ENCODE measurements at regions not wholly inside any gene's neighbourhood (a gene's known extent, or its start where the extent isn't known, plus 50 kb on each side); places are given as distances from the start of the nearest gene placed in this dataset.

- WGBS (ENCODE audit: low lambda C conversion rate): 32% methylated on average over 2 of the region's 2 CpGs
- H3K27ac ChIP-seq (ENCODE audit: low read depth in 2 of 2, low read length in 1 of 2): no peak overlapping the region
- no peaks in the 10 kb centered on the region for H3K79me2 ChIP-seq (ENCODE audit: insufficient read depth)
- H4K20me1 ChIP-seq (ENCODE audit: insufficient read depth): no peaks in the 10 kb centered on the region
- H3K36me3 ChIP-seq (replicated peaks in 1 of 2; ENCODE audit: control insufficient read depth in 1 of 2, insufficient read depth in 2 of 2, low read length in 1 of 2): no peaks in the 10 kb centered on the region
- CTCF ChIA-PET: interaction anchor here (1.4 to 1.6 kb wide), 2 partner anchors 10 to 14 kb away, joined by 4 to 5 read pairs; no protein-coding TSS in a partner anchor
- no peaks in the 10 kb centered on the region for H3K9me3 ChIP-seq
- H3K9ac ChIP-seq: no peak overlapping the region
- no peak for DNase-seq
- H3K4me3 ChIP-seq (ENCODE audit: low read depth in 2 of 2, low read length in 1 of 2): no peak overlapping the region
- H3F3A ChIP-seq (replicated peaks; ENCODE audit: insufficient read depth): no peaks in the 10 kb centered on the region
- POLR2A ChIA-PET: no interaction called here
- no peak overlapping the region for H3K4me2 ChIP-seq
- peaks cover 0 to 3% of the 10 kb centered on the region in 2 experiments; a peak in 1 of 4 replicates for H3K4me1 ChIP-seq (ENCODE audit: control insufficient read depth in 1 of 2, insufficient read depth in 2 of 2, low read depth in 1 of 2, low read length in 1 of 2)
- H2AFZ ChIP-seq (ENCODE audit: low read depth): no peak overlapping the region
- TF ChIP-seq, protein P1, sequence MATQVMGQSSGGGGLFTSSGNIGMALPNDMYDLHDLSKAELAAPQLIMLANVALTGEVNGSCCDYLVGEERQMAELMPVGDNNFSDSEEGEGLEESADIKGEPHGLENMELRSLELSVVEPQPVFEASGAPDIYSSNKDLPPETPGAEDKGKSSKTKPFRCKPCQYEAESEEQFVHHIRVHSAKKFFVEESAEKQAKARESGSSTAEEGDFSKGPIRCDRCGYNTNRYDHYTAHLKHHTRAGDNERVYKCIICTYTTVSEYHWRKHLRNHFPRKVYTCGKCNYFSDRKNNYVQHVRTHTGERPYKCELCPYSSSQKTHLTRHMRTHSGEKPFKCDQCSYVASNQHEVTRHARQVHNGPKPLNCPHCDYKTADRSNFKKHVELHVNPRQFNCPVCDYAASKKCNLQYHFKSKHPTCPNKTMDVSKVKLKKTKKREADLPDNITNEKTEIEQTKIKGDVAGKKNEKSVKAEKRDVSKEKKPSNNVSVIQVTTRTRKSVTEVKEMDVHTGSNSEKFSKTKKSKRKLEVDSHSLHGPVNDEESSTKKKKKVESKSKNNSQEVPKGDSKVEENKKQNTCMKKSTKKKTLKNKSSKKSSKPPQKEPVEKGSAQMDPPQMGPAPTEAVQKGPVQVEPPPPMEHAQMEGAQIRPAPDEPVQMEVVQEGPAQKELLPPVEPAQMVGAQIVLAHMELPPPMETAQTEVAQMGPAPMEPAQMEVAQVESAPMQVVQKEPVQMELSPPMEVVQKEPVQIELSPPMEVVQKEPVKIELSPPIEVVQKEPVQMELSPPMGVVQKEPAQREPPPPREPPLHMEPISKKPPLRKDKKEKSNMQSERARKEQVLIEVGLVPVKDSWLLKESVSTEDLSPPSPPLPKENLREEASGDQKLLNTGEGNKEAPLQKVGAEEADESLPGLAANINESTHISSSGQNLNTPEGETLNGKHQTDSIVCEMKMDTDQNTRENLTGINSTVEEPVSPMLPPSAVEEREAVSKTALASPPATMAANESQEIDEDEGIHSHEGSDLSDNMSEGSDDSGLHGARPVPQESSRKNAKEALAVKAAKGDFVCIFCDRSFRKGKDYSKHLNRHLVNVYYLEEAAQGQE (IDR thresholded peaks at IDR 0.05; ENCODE audit: low read depth, low read length): no peak
- no peak for TF ChIP-seq SMC3 (IDR thresholded peaks at IDR 0.05; ENCODE audit: low read depth, low read length)
- no peak for TF ChIP-seq JUND (IDR thresholded peaks at IDR 0.05)
- TF ChIP-seq NFIC (IDR thresholded peaks at IDR 0.05; ENCODE audit: borderline replicate concordance): no peak
- no peak for TF ChIP-seq TAF1 (IDR thresholded peaks at IDR 0.05; ENCODE audit: borderline replicate concordance, low read depth, low read length)
- TF ChIP-seq RAD21 (IDR thresholded peaks at IDR 0.05; ENCODE audit: low read length): no peak
- no peak for TF ChIP-seq YY1 (IDR thresholded peaks at IDR 0.05; ENCODE audit: low read depth)
- TF ChIP-seq RXRA (IDR thresholded peaks at IDR 0.05; ENCODE audit: borderline replicate concordance, low read depth): no peak
- no peak for TF ChIP-seq RFX5 (IDR thresholded peaks at IDR 0.05; ENCODE audit: low read length)
- TF ChIP-seq FOXM1 (IDR thresholded peaks at IDR 0.05; ENCODE audit: low read depth): no peak
- H3K27me3 ChIP-seq (ENCODE audit: insufficient read depth): no peaks in the 10 kb centered on the region
- no peaks in the 10 kb centered on the region for H3K9me2 ChIP-seq
Measured at GRCh38 chr2:770776-771175, 93.6 kb upstream of the TMEM18 start.

- Histone ChIP-seq H3K9ac (no peak overlapping the region), H3K4me2 (no peak overlapping the region), H4K20me1 (ENCODE audit: insufficient read depth) (no peaks in the 10 kb centered on the region), H2AFZ (ENCODE audit: low read depth) (0 out of 2 replicates have a peak overlapping the region, but pooled peaks have one; percentile 21), H3K9me2 (no peaks in the 10 kb centered on the region), H3K27me3 (ENCODE audit: insufficient read depth) (no peaks in the 10 kb centered on the region), H3K4me1 (ENCODE audit: control insufficient read depth in 1 of 2, insufficient read depth in 2 of 2, low read depth in 1 of 2, low read length in 1 of 2) (peaks cover 0 to 6% of the 10 kb centered on the region in 2 experiments; a peak in 1 of 4 replicates), H3K4me3 (ENCODE audit: low read depth in 2 of 2, low read length in 1 of 2) (no peak overlapping the region), H3F3A (replicated peaks; ENCODE audit: insufficient read depth) (no peaks in the 10 kb centered on the region), H3K36me3 (replicated peaks in 1 of 2; ENCODE audit: control insufficient read depth in 1 of 2, insufficient read depth in 2 of 2, low read length in 1 of 2) (no peaks in the 10 kb centered on the region), H3K27ac (ENCODE audit: low read depth in 2 of 2, low read length in 1 of 2) (no peak overlapping the region), H3K9me3 (no peaks in the 10 kb centered on the region), H3K79me2 (ENCODE audit: insufficient read depth) (no peaks in the 10 kb centered on the region)
- CTCF ChIA-PET: interaction anchor here (0.7 to 1.6 kb wide), 2 partner anchors 9 to 23 kb away, joined by 3 to 5 read pairs; no protein-coding TSS in a partner anchor
- POLR2A ChIA-PET: no interaction called here
- 9% methylated on average over 2 of the region's 2 CpGs for WGBS (ENCODE audit: low lambda C conversion rate)
- DNase-seq: no peak
- TF ChIP-seq ELF1 (IDR thresholded peaks at IDR 0.05) (no peak), MXI1 (IDR thresholded peaks at IDR 0.05; ENCODE audit: low read depth, low read length) (no peak), TEAD4 (IDR thresholded peaks at IDR 0.05; ENCODE audit: borderline replicate concordance, insufficient read depth) (no peak), NFIC (IDR thresholded peaks at IDR 0.05; ENCODE audit: borderline replicate concordance) (no peak), ZBTB33 (IDR thresholded peaks at IDR 0.05; ENCODE audit: borderline replicate concordance, low read depth) (no peak), TCF12 (IDR thresholded peaks at IDR 0.05) (no peak), SIN3A (IDR thresholded peaks at IDR 0.05; ENCODE audit: borderline replicate concordance, low read depth, low read length) (no peak), FOXM1 (IDR thresholded peaks at IDR 0.05; ENCODE audit: low read depth) (no peak), FOSL2 (IDR thresholded peaks at IDR 0.05; ENCODE audit: borderline replicate concordance, low read depth) (no peak), JUND (IDR thresholded peaks at IDR 0.05) (no peak), GATA2 (CRISPR knock-in tag; IDR thresholded peaks at IDR 0.05) (no peak), IRF3 (IDR thresholded peaks at IDR 0.05; ENCODE audit: low read depth, low read length) (no peak), USF2 (IDR thresholded peaks at IDR 0.05; ENCODE audit: borderline replicate concordance, low read depth, low read length) (no peak), RCOR1 (IDR thresholded peaks at IDR 0.05; ENCODE audit: low read length) (no peak)
- TF ChIP-seq, protein P2, sequence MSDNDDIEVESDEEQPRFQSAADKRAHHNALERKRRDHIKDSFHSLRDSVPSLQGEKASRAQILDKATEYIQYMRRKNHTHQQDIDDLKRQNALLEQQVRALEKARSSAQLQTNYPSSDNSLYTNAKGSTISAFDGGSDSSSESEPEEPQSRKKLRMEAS (IDR thresholded peaks at IDR 0.05; ENCODE audit: low read depth): no peak
Measured at GRCh38 chr2:769771-770170, 92.6 kb upstream of the TMEM18 start.
